ENCODE measurements at regions not wholly inside any gene's neighbourhood (a gene's known extent, or its start where the extent isn't known, plus 50 kb on each side); places are given as distances from the start of the nearest gene placed in this dataset.

DNA sequence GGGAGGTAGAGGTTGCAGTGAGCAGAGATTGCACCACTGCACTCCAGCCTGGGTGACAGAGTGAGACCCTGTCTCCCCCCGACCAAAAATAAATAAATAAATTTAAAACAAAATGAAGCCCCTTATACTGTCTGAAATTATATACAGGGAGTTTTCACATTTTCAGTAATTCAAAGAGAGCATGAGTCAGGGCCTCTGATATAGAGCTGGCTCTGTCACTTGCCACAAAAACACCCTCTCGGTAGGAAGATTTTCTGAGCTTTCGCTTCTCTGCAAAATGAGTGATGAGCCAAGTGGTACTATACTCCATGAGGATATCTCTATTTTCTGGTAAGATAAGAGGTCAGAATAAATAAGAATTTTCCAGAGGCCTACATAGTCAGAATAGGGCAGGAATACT is 462.9 kb downstream of the COG6 start:
- no peak for DNase-seq (ENCODE audit: low read depth)

GRCh38 chr13:40119852-40120251 is 464.4 kb downstream of the COG6 start:
- DNase-seq (ENCODE audit: low read depth) = no peak

DNA sequence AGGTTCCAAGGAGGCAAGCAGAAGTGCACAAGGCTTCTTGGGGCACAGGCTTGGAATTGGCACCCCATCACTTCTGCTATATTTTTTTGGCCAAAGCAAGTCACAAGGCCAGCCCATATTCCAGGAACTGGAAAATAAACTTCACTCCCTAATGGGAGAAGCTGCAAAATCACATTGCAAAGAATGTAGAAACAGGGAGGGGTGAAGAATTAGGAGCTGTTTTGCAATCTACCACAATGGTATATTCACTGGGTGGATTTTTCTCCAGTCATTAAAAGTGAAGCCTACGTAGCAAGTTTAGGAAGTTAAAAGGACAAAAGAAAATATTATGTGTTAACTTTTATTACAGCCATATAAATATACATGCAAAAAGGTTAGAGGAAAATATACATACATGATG is 464.8 kb downstream of the COG6 start:
- DNase-seq (ENCODE audit: low read depth) = no peak

DNA sequence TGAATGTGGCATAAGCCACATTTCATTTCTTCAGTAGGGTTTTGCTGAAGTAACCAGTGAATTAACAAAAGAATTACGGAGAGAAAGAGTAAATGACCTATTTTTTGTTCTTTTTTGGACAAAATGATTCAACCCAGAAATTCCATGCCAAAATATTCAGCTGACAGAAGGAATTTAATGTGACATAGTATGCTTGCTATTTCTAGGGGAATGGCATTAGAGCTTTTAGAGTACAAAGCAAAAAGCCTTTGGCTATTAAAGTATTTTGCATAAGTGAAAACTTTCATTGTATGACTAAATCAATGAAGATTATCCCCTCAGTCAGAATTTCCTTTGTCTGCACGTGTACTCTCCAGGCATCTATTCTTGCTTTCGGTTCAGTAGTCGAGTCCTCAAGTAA is 465.3 kb downstream of the COG6 start:
- no peak for DNase-seq (ENCODE audit: low read depth)

GRCh38 chr13:40121722-40122121 is 466.3 kb downstream of the COG6 start:
- DNase-seq (ENCODE audit: low read depth) = no peak

- no peak for DNase-seq (ENCODE audit: low read depth)
Measured at GRCh38 chr13:40123962-40124632, 468.6 kb downstream of the COG6 start.

GRCh38 chr13:40124633-40125015 is 469.2 kb downstream of the COG6 start:
- no peak for DNase-seq (ENCODE audit: low read depth)

DNA sequence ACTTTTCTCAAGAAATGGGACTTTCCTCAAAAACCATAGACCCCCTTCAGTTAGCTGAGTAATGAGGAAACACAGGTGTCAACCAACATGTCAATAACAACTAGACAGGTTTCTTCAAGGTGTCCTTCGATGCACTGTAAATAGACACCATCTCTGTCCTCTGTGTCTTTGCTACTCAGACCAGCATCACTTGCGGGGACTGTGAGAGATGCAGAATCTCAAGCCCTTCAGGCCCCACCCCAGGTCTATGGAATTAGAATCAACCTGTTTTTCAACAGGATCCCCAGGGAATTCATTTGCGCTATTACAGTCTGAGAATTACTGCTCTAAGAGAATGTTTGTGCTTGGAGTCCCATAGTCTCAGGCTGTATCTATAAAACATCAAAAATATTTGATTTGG is 469.9 kb downstream of the COG6 start:
- no peak for DNase-seq (ENCODE audit: low read depth)

- DNase-seq (ENCODE audit: low read depth) = no peak
Measured at GRCh38 chr13:40126306-40127085, 471.0 kb downstream of the COG6 start.

- no peak for DNase-seq (ENCODE audit: low read depth)
Measured at GRCh38 chr13:40127476-40127875, 472.0 kb downstream of the COG6 start.

- no peak for DNase-seq (ENCODE audit: low read depth)
Measured at GRCh38 chr13:40127925-40128324, 472.5 kb downstream of the COG6 start.

DNA sequence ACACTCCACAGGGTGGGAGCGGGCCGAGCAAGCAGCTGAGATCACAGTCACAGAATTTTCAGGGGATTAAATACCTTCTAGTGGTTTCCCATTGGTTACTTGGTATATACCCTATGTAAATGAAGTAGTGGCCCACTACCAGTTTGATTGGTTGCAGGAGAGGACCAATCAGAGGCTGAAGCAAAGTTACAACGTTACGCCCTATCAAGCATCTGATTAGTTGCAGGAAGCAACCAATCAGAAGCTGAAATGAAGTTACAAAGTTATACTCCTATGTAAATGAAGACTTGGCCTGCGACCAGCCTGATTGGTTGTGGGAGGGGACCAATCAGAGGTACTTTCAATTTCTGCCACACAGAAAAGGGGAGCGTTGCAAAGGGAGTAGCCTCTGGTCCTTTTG is 474.0 kb downstream of the COG6 start:
- no peak for DNase-seq (ENCODE audit: low read depth)

GRCh38 chr13:40130871-40131636 is 475.6 kb downstream of the COG6 start:
- no peak for DNase-seq (ENCODE audit: low read depth)

DNA sequence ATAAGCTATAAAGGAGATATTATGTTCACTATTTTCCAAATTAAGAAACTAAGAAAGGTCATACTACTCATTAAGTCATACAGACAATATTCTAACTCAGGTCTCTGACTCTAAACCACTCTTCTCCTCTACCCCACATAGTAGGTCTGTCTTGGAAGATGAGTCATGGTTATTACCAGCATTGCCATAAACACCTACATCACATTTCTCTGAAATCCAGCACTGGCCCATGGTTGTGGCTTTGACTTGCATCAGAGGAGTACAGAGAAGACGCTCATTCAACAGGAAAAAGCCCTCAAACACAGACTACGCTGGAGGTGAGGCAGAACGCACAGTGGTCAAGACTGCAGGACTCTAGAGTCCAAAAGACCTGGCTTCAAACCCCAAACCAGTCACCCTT is 476.8 kb downstream of the COG6 start:
- no peak for DNase-seq (ENCODE audit: low read depth)

DNA sequence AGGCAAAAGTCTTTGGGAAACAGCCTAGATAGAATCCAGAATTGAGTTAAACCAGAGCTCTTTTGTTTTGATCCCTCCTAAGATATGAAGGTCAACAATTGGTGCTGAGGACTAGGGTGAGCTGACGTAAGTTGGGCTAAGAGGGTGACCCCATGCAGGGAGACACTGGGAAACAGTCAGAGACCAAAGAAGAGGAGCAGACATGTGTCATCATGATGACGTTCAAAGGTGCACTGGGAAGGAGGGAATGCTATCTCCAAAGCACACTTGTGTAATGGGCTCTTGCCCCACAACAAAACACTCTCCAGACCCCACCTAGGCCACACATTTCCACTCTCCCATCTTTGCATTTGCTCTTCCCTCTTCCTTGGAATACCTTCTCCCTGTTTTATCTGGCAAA is 481.4 kb downstream of the COG6 start:
- DNase-seq (ENCODE audit: low read depth) = no peak

DNA sequence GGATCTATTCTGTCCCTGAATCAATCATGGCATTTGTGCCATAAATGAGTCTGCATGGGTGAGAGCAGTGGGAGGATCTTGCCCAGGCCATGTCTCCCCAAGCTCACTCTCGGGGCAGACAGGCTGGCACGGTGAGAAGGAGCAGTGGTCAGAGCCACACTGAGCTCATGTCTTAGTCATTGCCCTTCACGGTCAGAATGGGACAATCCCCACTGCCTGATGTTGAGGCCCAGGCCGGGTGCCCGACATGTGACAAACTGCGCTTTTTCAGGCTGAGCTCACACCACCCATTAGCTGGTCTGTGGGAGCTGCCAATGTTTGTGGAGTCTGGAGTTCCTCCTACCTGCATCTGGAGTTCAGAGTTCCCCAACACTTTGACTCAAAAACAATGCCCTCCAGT is 481.9 kb downstream of the COG6 start:
- no peak for DNase-seq (ENCODE audit: low read depth)

GRCh38 chr13:40139896-40140520 is 484.5 kb downstream of the COG6 start:
- DNase-seq (ENCODE audit: low read depth) = no peak

DNA sequence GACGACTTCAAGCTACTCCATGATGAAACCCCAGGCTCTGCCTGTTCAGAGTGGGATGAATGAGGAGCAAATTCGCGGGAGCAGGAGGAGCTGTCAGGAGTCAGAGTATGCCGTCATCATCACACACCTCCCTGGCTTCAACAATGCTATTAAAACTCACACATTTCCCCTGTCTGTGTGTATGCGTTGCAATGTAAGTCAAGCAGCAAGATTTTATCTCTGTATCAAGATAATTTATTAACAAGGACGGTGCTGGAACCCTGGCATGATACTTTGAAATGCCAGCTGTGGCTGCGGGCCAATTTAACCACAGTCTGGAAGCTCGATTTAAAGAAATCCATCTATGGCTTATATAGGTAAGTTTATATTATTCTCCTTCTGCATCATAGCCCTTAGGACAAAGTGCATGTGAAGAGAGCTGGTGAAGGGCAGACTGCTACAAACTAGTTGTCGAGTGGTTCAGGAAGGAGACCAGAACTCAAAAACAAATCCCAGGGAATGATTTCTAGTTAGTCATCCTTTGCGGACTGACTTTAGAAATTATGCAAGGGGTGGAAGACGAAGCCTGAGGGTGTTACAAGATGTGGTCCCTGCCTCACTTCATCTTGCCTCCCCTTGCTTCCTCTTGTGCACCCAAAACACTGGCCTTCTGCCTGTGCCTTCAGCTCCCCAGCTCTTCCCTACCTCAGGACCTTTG is 486.5 kb downstream of the COG6 start:
- no peak for DNase-seq (ENCODE audit: low read depth)

DNA sequence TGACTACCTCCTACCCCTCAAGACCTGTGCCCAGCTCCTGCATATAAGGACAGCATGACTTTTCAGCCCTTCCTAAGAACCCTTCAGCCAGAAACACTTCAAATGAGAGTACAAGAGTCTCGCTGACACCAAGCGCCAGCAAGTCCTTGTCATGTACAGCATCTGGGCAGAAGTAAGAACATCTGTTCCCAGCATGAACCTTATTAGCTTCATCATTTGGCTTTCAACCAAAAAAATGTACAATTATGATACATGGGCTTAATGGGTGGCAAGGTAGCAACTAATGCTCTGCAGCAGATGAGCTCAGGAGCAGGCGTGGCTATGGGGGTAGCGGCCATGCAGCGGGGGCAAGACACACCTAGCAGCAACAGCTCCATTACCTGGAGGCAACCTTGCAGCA is 487.6 kb downstream of the COG6 start:
- no peak for DNase-seq (ENCODE audit: low read depth)

DNA sequence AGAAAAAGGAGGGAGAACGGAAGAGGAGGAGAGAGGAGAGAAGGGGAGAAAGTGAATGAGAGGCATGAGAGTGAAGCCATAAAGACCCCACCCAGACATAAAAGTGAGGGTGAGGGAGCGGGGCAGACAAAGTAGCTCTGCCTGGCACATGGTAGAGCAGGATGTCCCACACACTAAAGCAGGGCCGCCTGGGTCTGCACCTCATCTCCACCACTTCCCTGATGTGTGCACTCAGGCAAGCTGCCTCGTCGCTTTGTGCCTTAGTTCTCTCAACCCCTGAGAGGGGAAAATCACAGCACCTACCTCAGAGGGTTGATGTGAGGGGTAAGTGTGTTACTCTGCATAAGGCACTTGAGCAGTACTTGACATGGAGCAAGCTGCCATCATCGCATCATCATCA is 488.1 kb downstream of the COG6 start:
- DNase-seq (ENCODE audit: low read depth) = no peak

DNA sequence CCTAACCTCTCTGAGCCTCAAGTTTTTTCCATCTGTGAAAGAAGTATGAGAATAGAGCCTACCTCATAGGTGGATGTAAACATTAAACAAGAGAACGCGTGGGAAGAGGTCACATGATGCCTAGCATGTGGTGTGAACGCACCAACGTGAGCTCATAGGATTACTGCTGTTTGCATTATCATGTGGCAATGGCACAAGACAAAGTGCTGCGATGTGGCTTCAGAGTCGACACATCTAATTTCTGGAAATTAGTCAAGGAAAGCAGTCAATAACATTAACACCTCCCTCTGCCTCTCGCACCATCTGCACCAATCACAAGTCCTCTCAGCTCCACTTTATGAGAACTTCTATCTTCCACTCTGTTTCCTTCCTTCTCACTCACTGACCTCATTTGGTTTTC is 489.7 kb downstream of the COG6 start:
- no peak for DNase-seq (ENCODE audit: low read depth)

GRCh38 chr13:40146063-40146462 is 490.6 kb downstream of the COG6 start:
- no peak for DNase-seq (ENCODE audit: low read depth)

Measured in HS-27A (cell line).